ENCODE measurements at regions not wholly inside any gene's neighbourhood (a gene's known extent, or its start where the extent isn't known, plus 50 kb on each side); places are given as distances from the start of the nearest gene placed in this dataset.

DNA sequence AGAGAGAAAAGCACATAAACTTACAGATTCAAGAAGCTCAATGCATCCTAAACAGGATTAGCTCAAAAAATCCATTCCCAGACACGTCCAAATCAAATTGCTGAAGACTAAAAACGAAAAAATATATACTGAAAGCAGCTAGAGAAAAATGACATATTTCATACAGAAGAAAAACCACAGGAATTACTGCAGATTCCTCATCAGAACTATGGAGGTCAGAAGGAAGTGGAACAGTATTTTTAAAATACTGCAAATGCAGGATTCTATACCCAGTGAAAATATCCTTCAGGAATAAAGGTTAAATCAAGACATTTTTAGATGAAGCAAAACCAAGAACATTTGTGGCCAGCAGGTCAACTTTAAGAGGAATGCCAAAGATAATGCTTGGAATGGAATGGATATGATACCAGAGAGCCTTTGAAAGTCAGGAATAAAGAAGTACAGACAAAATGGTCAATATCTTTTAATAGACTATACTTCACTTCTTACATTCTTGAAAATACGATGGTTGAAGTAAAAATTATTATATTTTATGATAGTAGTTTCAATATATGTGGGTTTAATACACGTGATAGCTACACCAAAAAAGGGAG, 352.9 kb downstream of the CTTN start:
- DNase-seq, result no peak

DNA sequence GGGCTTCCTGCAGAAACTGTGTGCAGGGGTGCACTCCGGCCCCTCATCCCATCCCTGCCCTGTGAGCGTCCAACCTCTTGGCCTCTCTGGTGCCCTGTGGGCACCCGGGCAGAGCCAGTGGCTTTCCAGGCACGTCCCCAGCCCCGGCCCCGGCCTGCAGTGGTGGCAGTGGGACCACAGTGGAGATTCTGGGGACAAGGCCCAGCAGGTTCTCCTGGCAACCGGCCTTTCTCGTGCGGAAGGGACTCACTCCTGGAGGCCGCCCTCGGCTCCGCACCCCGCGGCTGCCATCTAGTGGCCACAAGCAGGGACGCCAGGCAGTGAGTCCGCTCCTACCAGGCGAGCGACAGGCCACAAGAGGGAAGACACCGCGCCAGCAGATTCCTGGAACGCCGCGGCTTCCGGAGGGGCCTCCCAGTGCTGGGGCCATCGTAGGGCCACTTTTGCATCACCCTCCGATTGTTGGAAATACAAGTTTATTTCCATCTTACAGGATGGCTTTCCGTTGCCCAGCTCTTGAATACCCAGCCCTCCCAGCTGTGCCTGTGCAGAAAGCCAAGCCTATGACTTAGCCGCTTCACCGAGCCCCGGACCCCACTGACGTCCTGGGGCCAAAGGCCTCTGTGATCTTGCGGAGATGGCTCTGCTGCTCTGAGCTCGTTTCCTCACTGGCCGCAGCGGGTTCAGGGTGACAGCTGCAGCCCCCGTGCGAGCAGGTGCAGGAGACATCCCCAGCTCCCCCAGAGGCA, 357.3 kb downstream of the CTTN start:
- DNase-seq, result peak; percentile 45

DNA sequence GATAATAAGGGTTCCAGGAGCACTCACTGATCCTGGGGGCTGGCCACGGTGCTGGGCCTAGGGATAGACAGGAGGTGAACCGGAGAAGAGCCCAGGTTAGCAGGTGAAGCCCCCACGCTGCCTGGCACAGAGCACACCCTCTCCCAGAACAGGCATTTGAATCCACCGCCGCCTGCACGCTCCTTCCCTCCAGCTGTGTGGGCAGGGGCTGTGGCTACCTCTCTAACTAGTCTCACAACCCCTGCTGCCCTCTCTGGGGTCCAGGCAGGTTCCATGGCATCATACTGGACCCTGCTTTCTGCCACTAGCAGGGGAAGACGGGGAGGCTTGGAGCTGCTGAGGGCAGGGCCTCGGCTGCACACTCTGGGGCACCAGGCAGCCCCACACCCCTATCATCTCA, 358.0 kb downstream of the CTTN start:
- DNase-seq, result no peak

DNA sequence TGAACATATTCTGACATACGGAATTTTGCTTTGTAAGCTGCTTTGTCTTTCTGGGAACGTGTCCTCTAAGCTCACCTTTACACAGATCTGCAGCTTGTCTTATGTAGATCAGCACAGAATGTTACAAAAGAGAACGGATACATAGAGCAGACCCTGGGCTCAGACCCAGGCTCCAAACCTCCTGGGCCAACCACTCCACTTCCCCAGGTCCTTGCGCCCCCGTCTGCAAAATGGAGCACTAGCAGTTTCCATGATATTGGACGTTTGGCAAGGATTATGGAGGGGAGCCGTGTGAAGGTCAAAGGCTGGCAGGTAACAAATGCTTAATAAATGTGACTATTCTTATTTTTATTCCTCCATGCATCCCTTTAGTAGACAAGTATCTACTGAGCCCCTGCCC, 358.4 kb downstream of the CTTN start:
- no peak for DNase-seq

DNA sequence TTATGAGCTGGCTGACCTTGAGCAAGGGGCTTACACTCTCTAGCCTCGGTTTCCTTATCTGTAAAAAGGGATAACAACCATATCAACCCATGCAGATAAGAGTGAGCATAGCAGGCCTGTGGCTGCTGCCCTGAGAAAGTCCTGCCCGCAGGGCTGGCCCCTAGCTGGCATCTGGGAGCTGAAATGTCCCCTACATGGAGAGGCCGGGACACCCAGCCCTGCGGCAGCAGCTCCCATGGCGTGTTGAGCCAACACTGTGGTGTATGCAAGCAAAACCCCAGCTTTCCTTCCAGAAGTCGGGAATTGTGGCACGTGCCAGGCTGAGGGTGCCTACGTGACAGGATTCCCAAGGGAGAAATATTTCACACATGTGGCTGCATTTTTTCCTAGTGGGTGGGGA, 358.9 kb downstream of the CTTN start:
- no peak for DNase-seq

DNA sequence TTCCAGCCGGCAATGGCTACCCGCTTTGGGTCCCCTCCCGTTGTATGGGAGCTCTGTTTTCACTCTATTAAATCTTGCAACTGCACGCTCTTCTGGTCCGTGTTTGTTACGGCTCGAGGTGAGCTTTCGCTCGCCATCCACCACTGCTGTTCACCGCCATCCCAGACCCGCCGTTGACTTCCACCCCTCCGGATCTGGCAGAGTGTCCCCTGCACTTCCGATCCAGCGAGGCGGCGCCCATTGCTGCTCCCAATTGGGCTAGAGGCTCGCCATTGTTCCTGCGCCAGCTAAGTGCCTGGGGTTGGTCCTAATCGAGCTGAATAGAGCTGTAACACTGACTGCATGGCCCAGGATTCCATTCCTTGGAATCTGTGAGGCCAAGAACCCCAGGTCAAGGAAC, 359.9 kb downstream of the CTTN start:
- no peak for DNase-seq

DNA sequence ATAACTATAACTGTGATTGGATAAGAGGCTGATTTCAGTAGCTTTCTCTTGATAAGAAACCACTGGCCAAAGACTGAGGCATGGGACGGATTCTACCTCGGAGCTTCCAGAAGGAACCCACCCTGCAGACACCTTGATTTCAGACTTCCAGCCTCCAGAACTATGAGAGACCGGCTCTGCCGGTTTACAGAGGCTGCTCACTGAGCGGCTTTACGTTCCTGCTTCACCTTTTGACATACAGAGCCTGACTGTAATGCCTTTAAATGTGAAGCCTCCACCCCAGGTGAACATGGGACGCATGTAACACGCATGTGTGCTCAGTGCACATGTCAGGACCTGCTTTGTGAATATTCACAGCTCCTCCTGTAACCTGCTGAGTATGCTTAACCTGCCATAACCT, 361.5 kb downstream of the CTTN start:
- DNase-seq, result no peak

DNA sequence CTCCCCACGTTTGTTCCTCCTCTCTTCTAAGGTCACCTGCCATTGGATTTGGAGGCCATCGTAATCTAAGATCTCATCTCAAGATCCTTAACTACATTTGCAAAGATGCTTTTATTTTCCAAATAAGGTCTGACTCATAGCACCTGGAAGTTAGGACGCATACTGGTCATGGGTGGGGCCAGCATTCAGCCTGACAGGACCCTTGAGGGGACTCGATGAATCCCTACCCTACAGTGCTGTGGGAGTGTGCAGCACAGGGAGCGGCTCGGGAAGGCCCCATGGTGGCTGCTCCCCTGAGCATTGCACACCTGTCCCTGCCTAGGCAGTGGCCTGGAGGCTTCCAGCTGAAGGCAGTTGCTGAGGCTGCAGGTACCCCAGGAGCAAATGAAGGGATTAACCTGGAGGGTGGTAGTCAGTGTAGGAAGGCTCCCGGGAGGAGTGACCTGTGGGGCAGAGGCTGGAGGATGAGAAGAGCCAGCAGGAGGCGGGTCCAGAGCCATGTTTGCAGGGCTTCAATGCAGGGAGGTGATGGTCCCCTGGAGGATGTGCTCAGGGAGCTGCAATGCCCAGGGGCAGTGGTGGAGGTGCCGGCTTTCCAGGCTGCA, 362.2 kb downstream of the CTTN start:
- no peak for DNase-seq

DNA sequence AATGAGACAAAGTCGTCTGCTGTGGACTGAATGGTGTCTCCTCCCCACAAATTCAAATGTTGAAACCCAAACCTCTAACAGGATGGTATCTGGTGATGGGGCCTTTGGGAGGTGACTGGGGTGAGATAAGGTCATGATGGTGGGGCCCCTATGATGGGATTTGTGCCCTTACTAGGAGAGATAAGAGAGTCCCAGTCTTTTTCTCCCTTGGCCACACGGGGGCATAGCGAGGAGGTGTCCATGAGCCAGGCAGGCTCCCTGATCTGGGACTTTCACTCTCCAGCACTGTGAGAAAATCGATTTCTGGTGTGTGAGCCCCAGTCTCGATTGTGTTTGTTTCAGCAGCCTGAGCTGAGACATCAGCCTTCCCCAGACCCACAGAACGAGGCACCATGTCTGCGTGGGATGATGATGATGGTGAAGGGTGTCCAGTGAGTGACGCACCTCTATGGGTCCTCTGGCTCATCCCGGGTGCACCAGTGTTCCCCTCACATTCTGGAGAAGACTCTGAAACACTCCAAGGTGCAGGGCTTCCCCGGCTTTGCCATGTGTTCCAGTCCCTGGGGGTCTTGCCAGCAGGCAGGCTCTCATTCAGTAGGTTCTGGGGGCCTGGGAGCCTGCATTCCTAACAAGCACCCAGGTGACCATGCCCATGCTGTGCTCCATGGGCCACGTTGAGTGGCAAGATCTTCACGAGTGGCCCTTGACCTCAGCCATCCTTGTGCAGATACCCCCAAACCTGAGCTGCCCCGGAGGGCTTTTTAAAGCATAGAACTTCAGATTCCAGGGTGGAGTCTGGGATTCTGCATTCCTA, 363.0 kb downstream of the CTTN start:
- no peak for DNase-seq

DNA sequence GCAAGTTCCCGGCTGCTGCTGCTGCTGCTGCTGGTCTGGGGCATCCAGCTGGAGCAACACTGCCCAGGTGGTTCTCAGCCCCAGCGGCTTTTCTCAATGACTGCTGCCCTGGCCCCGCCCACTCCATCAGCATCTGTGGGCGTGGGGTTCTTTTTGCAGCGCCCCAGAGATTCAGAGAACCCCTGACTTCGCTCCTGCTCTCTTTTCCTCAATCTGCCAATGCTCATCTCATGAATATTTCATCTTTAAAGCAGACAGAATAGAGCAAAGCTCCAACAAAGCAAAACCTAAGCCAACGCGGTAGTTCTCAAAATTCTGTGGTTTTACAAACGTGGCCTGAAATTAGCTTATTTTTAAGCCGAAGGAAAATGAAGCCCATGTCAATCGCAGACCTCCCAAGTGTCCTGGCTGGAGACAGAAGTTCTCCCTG, 363.6 kb downstream of the CTTN start:
- no peak for DNase-seq

DNA sequence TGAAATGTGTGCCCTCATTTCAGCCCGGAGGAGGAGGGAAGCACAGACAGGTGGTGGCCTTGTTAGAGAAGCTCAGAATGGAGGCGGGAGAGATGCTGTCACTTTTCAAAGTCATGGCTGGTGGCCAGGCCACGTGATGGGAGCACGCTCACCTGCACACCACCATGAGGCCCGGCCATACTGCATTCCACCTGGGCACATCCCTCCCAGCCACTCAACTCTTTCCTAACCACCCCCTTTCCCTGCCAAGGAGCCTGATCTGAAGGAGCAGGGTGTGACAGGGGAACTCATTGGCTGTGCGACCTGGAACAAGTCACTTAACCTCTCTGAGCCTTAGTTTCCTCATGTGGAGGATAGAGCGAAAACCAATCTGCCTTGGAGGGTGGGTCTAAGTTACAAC, 364.5 kb downstream of the CTTN start:
- DNase-seq, result no peak

DNA sequence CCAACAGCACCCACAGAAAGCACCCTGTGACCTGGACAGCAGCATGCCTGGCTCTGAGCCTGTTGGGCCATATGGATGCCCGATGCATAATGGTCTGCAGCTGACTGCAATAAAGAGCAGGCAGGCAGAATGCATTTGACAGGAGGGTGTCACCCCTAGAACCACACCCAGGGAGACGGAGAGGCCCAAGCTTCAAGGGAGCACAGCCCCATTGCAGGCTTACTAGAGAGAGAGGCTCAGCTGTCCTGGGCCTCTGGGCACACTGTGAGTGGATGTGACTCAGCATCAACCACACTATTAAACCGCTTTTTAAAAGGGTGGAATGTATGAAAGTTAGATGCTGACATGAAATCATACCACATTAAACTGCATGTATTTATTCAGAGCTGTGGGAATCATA, 365.3 kb downstream of the CTTN start:
- DNase-seq, result no peak

DNA sequence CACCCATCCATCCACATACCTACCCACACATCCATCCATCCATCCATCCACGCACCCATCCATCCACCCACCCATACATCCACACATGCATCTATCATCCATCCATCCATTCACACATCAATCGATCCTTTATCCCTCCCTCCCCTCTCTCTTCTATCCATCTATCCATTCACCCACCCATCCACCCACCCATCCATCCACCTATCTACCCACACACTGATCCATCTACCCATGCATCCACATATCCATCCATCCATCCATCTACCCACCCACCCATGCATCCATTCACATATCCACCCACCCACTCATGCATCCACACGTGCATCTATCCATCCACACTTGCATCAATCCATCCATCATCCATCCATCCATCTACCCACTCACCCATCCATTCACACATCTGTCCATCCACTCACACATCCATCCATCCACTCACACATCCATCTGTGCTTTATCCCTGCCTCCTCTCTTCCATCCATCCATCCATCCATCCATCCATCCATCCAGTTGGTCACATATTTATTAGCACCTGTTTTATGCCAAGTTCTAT, 366.1 kb downstream of the CTTN start:
- no peak for DNase-seq

DNA sequence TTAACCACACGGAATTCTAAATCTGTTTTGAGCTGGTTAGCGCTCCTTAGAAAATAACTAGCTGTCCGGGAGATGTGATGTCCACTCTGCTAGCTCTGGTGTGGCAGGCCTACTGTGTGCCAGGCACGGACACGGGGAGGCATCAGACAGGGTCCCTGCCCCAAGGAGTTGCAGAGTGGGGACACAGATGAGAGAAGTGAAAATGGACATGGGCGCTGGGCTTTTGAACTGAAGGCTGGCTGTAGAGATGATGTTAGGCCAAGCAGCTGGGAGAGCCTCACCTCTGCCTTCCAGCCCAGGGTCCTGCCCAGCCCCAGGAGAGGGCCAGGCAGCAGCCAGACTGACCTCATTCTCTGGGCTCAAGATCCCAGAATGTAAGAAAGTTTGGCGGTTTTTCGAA, 368.6 kb downstream of the CTTN start:
- DNase-seq, result no peak

DNA sequence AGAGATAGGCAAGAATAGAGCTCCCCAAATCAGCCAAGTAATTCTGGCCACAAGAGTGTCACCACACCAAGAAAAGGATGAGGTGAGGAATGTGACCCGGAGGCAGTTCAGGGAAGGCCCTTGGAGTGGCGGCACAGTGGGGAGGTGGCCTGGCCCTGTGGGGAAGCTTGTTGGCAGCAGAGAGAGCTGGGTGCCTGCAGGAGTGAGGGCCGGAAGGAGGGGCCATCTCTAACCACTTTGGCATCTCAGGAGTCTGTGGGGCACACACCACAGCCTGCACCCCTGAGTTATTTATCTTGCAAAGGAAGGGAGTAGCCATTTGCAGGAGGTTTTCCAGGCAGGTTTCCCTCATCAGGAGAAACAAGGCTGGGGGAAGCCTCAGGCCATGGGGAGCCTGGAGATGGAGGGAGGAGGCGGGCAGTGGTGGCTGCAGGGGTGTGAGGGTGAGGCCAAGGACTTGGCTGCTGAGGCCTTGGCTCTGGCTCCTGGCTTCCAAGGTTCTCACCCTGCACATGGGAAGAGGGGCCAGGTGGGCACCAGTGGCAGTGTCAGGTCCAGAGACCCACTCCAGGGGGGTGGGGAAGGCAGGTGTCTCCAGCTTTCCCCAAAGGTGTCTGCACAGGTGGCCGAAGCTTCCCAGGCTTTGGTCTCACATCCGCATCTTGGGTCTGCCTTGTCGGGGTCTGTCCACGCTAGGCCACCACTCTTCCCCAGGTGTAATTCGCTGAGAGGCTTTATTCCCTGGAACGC, 370.2 kb downstream of the CTTN start:
- no peak for DNase-seq

DNA sequence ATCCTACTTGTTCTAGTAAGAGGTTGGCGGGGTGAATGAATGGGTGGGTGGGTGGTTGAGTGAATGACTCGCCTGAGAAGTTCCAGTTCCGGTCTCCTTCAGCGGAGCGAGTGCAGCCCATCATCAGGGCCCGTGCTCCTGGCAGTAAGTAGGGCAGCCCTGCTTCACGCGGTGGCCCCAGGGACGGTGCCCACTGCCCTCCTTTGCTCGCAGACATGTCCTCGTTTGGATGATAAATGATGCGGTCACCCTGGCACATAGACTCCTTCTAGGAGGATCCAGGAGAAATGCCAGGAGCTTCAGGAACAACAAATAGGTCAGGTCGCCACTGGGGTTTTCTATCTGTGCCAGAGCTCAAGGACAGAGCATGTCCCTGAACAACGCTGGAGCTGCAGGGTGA, 370.8 kb downstream of the CTTN start:
- no peak for DNase-seq

DNA sequence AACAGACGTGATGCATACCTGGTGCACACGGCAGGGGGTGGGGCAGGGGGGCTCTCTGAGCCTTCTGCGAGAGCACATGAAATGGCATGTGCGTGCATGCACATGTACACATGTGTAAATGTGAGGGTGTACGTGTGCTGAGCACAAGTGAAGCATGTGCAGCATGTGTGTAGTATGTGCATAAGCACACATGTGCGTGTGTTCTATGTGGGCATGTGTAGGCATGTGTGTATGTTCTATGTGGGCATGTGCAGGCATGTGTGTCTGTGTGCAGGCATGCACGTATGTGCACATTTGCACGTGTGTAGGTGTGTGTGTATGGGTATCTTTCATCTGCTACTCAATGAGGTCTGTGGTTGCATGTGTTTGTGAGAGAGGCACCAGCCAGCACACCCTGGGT, 371.2 kb downstream of the CTTN start:
- no peak for DNase-seq

DNA sequence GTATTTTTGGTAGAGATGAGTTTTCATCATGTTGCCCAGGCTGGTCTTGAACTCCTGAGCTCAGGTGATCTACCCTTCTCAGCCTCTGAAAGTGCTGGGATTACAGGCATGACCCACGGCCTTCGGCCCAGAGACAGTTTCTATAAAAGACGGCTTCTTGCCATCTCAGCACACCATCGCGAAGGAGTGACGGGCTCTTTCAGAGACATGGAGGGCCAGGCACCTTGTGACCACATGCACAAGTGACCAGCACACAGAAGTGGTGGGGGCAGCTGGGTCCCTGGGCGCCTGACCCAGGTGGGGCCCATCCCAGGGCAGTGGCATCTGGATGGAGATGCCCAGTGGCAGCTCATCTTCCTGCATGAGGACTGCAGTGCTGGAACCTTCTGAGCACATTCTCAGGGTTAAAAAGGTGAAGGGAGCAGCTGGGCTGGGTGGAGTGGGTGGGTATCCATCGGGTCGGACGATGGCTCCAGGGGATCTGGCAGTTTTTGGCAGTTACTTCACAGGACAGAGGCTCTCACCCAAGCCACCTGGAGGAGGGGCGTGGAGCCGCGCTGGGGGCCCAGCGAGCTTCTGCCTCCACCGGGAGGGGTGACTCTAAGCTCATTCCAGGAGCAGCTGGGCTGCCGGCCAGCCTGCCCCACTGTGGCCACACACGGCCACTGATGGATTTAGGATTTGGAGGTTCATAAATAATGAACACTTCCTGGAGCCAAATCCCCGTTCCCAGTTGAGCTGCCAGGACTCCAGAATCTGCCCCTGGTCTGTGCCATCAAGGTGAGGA, 373.0 kb downstream of the CTTN start:
- no peak for DNase-seq

DNA sequence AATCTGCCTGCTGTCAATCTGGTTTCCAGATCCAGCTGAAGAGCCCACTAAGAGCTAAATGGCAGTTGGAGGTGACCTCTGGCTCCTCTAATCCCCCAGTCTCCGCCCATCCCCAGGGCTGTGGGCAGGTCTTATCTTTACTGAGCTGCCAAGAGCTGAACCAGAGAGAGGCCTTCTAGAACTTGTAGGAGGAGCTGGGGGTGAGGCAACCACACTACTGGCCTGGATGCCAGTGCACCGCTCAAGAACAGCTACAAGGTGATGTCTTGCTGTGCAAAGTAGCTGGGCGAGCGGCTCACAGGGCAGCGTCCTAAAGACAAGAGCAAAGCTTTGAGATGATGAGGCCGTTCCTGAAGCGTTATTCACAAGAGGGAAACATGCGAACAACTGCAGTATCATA, 374.6 kb downstream of the CTTN start:
- DNase-seq, result no peak

DNA sequence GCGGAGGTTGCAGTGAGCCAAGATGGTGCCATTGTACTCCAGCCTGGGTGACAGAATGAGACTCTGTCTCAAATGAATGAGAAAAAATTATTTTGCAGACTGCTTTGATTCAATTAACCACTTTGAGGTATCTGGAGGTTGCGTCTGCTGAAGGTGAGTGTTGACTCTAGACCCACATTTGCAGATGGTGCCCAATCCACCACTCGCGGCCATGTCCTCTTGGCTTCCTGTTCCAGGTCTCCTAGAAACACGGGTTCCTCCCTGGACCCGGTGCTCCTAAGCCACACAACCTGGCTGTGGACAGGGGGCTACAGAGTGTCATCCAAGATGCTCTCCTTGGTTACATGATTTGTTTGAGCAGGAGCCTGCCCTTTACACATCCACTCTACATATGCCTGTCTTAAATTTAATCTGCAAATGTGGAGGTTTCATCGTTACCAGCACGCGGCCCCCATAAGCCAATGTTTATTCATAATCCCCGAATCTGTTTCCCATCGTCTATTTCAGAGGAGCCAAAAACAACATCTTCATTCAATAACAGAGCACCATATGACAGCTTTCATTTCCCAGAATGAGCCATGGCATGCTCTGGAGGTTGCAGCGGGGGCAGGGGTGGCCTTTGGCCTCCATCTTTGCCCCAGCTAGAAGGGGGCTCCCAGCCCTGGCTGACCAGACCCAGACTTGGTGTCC, 377.2 kb downstream of the CTTN start:
- no peak for DNase-seq

DNA sequence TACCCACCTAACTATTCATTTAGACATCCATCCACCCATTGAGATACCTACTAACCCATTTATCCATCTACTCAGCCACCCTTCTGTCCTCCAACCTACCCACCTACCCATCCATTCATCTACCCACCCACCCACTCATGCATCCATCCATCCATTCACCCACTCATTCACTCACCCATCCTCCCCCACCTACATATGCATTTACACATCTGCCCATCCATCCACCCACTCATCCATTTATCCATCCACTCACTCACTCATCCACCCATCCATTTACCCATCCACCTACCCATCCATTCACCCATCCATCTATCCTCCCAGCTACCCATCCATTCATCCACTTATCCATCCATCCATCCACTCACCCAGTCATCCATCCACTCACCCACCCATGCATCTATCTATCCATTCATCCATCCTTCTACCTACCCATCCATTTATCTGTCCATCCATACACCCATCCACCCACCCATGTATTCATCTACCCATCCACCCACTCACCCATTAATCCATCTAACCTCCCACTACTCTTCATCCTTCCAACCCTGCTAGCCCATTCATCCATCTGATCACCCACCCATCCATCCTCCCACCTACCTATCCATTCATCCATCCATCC, 378.7 kb downstream of the CTTN start:
- DNase-seq, result no peak

Measured in activated gamma-delta T cell treated with Interleukin-2 at 50 U/mL for 16 hours (primary cell).